ENCODE measurements at regions not wholly inside any gene's neighbourhood (a gene's known extent, or its start where the extent isn't known, plus 50 kb on each side); places are given as distances from the start of the nearest gene placed in this dataset.

DNA sequence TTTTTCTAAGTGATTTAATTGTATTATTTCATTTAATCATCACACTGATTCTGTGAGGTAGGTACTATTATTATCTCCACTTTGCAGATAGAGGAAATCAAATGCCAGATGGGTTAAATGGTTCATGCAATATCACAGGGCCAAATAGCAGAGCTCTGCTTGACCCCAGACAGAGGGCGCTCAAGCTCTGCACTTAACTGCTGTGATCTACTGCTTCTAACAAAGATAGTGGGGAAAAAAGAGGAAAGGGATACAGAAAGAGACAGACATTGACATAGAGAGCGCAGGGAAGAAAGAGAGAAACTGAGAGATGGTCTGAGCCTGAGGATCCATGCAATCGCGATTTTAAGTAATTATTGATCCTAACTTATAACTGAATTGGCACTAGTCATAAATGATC is 279.1 kb upstream of the THRB start:
- BruUV-seq (replicated peaks) = no TSS peak
- no peak overlapping the region for H3K4me3 ChIP-seq (ENCODE audit: low read depth in 2 of 2, low read length in 2 of 2)
- peak; percentile 73; the same call in 1 of the 2 replicates for ATAC-seq
- no peaks in the 10 kb centered on the region for H3K4me1 ChIP-seq (ENCODE audit: control insufficient read depth, insufficient read depth, low read length)
- in situ Hi-C loops (cut with HindIII; ENCODE audit: low pct_unique_long_range_greater_than_20kb, low sequenced_read_pairs) (no loop called here), intact Hi-C loops (cut with micrococcal nuclease; ENCODE audit: unreplicated experiment) (loop anchor here (2.0 kb wide), 1 partner anchor 821 kb away; no protein-coding TSS in a partner anchor)
- no peaks in the 10 kb centered on the region; the same call in 1 of the 2 replicates for H3K36me3 ChIP-seq (ENCODE audit: control insufficient read depth, insufficient read depth, low read length)
- H3K27me3 ChIP-seq (ENCODE audit: control insufficient read depth, insufficient read depth, low read length) = no peaks in the 10 kb centered on the region
- no peak overlapping the region for H3K27ac ChIP-seq (ENCODE audit: low read length)
- POLR2A ChIA-PET = no interaction called here
- H3K9me3 ChIP-seq (ENCODE audit: control insufficient read depth, insufficient read depth, low read depth, low read length) = no peaks in the 10 kb centered on the region
- CTCF ChIA-PET = interaction anchor here (0.6 kb wide), 1 partner anchor 606 kb away, joined by 4 read pairs; no protein-coding TSS in a partner anchor
- TF ChIP-seq POLR2AphosphoS5 (IDR thresholded peaks at IDR 0.05; ENCODE audit: low read depth, low read length) = no peak
- TF ChIP-seq, protein P1, sequence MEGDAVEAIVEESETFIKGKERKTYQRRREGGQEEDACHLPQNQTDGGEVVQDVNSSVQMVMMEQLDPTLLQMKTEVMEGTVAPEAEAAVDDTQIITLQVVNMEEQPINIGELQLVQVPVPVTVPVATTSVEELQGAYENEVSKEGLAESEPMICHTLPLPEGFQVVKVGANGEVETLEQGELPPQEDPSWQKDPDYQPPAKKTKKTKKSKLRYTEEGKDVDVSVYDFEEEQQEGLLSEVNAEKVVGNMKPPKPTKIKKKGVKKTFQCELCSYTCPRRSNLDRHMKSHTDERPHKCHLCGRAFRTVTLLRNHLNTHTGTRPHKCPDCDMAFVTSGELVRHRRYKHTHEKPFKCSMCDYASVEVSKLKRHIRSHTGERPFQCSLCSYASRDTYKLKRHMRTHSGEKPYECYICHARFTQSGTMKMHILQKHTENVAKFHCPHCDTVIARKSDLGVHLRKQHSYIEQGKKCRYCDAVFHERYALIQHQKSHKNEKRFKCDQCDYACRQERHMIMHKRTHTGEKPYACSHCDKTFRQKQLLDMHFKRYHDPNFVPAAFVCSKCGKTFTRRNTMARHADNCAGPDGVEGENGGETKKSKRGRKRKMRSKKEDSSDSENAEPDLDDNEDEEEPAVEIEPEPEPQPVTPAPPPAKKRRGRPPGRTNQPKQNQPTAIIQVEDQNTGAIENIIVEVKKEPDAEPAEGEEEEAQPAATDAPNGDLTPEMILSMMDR (IDR thresholded peaks at IDR 0.05) = peak; percentile 75
- DNase-seq (ENCODE audit: low read depth, low spot score) = peak; percentile 24

DNA sequence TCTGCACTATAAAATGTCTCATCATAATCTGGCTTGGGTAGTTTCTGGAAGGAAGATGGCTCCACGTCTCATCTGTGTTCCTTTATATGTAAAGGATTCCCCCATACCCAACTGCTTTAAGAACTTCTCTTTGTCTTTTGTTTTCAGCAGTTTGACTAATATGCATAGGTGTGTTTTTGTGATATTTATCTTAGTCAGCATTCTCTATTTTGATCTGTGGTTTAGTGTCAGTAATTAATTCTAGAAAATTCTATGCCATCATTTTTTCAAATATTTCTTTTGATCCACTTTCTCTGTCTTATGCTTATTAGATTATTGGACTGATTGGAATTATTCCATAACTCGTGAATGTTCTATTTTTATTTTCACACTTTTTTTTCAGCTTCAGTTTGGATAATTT is 286.3 kb upstream of the THRB start:
- ATAC-seq (no peak), DNase-seq (ENCODE audit: low read depth, low spot score) (no peak)
- TF ChIP-seq POLR2AphosphoS5 (IDR thresholded peaks at IDR 0.05; ENCODE audit: low read depth, low read length) = no peak
- TF ChIP-seq, protein P2, sequence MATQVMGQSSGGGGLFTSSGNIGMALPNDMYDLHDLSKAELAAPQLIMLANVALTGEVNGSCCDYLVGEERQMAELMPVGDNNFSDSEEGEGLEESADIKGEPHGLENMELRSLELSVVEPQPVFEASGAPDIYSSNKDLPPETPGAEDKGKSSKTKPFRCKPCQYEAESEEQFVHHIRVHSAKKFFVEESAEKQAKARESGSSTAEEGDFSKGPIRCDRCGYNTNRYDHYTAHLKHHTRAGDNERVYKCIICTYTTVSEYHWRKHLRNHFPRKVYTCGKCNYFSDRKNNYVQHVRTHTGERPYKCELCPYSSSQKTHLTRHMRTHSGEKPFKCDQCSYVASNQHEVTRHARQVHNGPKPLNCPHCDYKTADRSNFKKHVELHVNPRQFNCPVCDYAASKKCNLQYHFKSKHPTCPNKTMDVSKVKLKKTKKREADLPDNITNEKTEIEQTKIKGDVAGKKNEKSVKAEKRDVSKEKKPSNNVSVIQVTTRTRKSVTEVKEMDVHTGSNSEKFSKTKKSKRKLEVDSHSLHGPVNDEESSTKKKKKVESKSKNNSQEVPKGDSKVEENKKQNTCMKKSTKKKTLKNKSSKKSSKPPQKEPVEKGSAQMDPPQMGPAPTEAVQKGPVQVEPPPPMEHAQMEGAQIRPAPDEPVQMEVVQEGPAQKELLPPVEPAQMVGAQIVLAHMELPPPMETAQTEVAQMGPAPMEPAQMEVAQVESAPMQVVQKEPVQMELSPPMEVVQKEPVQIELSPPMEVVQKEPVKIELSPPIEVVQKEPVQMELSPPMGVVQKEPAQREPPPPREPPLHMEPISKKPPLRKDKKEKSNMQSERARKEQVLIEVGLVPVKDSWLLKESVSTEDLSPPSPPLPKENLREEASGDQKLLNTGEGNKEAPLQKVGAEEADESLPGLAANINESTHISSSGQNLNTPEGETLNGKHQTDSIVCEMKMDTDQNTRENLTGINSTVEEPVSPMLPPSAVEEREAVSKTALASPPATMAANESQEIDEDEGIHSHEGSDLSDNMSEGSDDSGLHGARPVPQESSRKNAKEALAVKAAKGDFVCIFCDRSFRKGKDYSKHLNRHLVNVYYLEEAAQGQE (IDR thresholded peaks at IDR 0.05; ENCODE audit: insufficient read depth in 1 of 2, low read depth in 2 of 2, low read length in 1 of 2) = no peak
- no peak for TF ChIP-seq TCF7L2 (IDR thresholded peaks at IDR 0.05; ENCODE audit: low read depth, low read length)
- no peak for TF ChIP-seq SIN3A (IDR thresholded peaks at IDR 0.05; ENCODE audit: borderline replicate concordance, insufficient read depth, low read depth, low read length)
- TF ChIP-seq, protein P1 (IDR thresholded peaks at IDR 0.05) = no peak
- Histone ChIP-seq H3K27me3 (ENCODE audit: control insufficient read depth, insufficient read depth, low read length) (no peaks in the 10 kb centered on the region), H3K27ac (ENCODE audit: low read length) (no peak overlapping the region), H3K4me1 (ENCODE audit: control insufficient read depth, insufficient read depth, low read length) (no peaks in the 10 kb centered on the region), H3K36me3 (ENCODE audit: control insufficient read depth, insufficient read depth, low read length) (no peaks in the 10 kb centered on the region), H3K4me3 (ENCODE audit: low read depth in 2 of 2, low read length in 2 of 2) (no peak overlapping the region), H3K9me3 (ENCODE audit: control insufficient read depth, insufficient read depth, low read depth, low read length) (no peaks in the 10 kb centered on the region; the same call in 1 of the 2 replicates)
- ChIA-PET POLR2A (no interaction called here), CTCF (no interaction called here)
- intact Hi-C loops (cut with micrococcal nuclease; ENCODE audit: unreplicated experiment) = no loop called here
- in situ Hi-C loops (cut with HindIII; ENCODE audit: low pct_unique_long_range_greater_than_20kb, low sequenced_read_pairs) = no loop called here
- BruUV-seq (replicated peaks) = no TSS peak
